Epidermal melanocyte (primary cell): ENCODE measurements at regions not wholly inside any gene's neighbourhood (a gene's known extent, or its start where the extent isn't known, plus 50 kb on each side); places are given as distances from the start of the nearest gene placed in this dataset.
"Not testable (repeated sequence)": the region's sequence is repeated elsewhere in the genome, so short reads cannot be mapped to it uniquely, and the experiment has no call there.

ENCODE experiments used
- DNase-seq: peaks from one replicate; pipeline ENCODE4 v3.0.0; 2011; ENCODE audit warnings: low spot score; ENCODE audit not compliant: insufficient read length

GRCh38 chrX:109782994-109783700 is 50.1 kb upstream of the ACSL4 start:
- no peak for DNase-seq

DNA sequence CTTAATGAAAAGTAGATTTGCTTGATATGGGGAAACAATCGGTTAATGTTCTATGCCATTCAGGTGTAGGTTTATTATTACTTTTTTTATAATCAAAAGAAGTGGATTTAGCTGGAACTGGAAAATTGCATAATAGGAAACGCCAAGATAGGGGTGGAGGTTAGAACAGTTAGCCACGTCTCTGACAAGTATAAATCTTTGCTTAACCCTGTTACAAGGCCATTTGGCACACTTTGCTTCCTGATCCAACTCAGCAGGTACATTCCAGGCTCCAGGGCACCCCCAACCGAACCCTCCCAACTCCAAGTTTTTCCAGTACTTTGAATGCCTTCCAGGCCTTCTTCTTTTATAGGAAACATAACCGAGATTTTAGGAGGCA is 50.6 kb upstream of the ACSL4 start:
- DNase-seq = no peak

DNA sequence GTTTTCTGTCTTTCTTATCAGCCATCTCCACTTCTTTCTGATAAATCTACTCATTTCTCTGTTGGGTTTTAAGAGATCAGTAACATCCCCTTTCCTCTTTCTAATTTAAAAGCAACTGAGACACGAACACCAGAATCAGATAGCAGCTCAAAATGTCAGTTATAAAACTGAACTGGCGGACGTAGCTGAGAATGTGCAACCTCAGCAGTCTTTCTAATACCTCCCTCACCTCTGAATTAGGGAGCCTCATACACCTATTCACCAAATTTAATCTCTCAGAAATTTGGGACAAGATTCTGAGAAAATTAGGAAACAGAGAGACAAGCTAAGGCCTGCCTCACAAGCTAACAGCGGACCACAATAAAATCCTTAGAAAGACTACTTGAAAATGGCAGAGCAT is 52.0 kb upstream of the ACSL4 start:
- no peak for DNase-seq

GRCh38 chrX:109790511-109790910 is 57.5 kb upstream of the ACSL4 start:
- DNase-seq = not testable (repeated sequence)

- DNase-seq = no peak
These were observed 60.1 kb upstream of the ACSL4 start for GRCh38 chrX:109793191-109793590.

DNA sequence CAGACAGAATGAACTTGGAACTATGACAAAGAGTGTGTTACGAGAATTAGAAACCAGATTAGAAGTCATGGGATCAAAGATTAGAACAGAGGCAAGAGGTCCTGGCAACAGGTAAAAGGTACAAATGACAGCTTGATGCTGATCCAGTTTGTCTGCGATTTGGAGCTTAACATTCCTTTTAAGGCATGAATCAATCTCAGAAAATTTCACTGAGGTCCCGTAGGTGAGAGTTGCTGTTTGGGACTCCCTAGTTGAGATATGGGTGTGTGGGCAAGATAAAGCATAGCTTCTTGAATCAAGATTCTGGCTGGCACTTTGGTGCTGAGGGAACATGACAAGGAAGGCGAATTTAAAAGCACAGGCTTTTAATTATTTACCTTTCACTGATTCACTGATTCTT is 62.6 kb upstream of the ACSL4 start:
- no peak for DNase-seq

DNA sequence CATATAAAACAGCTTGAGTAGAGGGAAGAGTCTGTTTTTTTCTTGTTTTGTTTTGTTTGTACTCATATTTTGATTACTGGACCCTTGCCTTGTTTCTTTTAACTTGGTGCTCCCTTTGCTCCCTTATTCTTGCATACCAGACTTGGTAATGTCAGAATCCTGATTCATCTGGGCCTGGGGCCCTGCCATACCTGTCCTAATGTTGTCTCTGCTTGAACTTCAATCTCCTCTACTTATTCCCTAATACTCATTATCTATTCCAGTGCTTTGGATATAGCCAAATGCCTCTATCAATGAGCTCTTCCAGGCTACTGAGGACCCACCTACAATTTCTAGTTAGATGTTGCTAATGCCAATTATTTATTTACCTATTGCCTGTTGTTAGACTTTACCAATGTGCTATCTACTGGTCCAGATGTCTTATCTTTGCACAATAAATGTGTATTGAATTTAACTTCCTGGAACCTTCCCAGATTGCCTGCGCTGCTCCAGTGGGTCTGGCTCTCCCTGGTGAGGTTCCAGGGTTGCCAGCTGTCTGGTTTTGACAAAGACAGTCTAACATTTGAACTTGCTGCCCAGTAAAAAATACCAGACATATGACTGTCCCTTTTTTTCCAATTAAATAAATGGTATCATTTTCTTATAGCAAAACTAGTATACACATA is 64.4 kb upstream of the ACSL4 start:
- DNase-seq = no peak

DNA sequence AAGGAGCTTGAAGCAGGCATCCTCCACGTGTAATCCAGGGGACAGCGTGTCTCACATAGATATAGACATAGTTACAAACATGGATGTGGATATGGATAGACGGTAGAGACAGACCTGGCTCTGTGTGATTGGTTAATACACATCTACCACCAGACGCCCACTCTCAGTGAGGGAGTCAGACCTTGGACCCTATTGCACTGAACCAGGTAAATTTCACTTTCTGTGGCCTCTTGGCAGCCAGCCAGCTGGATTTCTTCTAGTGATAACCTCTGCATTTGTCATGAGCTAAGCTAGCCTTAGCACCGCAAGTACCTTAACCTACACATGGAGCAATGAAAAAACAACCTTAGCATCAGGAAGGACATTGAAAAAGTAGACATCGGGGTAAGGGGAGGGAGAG is 79.2 kb upstream of the ACSL4 start:
- no peak for DNase-seq

GRCh38 chrX:109813236-109813635 is 80.2 kb upstream of the ACSL4 start:
- DNase-seq = no peak

DNA sequence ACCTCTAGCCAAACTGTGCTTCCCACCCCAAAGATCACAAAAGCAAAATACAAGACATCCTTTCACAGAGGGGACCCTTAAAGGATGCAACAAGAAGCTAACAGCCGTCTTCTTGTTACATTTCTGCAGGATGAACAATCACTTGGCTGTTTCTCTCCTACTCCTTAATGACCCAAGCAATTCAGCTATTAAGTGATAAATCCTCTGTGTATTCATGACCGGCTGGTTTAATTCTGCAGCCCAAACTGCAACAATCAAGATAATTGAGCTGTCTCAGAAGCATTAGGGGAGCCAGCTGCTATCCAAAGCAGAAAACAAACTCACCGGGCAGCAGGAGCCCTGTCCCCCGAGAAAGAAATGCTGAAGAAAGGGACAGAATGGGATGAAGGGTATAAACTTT is 85.9 kb upstream of the ACSL4 start:
- DNase-seq = no peak

GRCh38 chrX:109822861-109823260 is 89.8 kb upstream of the ACSL4 start:
- no peak for DNase-seq

GRCh38 chrX:109826954-109827708 is 94.1 kb upstream of the ACSL4 start:
- no peak for DNase-seq

GRCh38 chrX:109827772-109828171 is 94.7 kb upstream of the ACSL4 start:
- no peak for DNase-seq

- DNase-seq = no peak
These were observed 97.2 kb upstream of the ACSL4 start for GRCh38 chrX:109830157-109830703.

GRCh38 chrX:109830704-109831206 is 97.7 kb upstream of the ACSL4 start:
- no peak for DNase-seq

- no peak for DNase-seq
These were observed 98.4 kb upstream of the ACSL4 start for GRCh38 chrX:109831326-109831985.

- no peak for DNase-seq
These were observed 106.9 kb upstream of the ACSL4 start for GRCh38 chrX:109839694-109840567.

GRCh38 chrX:109840585-109840984 is 107.5 kb upstream of the ACSL4 start:
- peak; percentile 40 for DNase-seq

DNA sequence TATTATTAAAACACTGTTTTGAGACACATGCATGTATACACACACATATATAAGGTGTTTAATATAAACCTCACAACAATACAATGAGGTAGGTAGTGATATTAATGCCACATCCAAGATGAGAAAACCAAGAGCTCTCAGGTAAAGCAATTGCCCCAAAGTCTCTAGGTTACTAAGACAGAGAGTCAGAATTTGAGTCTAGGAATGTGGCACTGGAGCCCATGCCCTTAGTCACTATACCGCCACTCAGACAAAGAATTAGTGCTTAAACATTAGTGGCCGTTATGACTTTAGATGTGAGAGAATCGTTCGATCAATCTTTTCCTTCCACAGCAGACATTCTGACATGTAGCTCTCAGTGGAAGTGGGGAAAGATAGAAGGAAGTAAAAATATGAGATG is 108.2 kb upstream of the ACSL4 start:
- no peak for DNase-seq

DNA sequence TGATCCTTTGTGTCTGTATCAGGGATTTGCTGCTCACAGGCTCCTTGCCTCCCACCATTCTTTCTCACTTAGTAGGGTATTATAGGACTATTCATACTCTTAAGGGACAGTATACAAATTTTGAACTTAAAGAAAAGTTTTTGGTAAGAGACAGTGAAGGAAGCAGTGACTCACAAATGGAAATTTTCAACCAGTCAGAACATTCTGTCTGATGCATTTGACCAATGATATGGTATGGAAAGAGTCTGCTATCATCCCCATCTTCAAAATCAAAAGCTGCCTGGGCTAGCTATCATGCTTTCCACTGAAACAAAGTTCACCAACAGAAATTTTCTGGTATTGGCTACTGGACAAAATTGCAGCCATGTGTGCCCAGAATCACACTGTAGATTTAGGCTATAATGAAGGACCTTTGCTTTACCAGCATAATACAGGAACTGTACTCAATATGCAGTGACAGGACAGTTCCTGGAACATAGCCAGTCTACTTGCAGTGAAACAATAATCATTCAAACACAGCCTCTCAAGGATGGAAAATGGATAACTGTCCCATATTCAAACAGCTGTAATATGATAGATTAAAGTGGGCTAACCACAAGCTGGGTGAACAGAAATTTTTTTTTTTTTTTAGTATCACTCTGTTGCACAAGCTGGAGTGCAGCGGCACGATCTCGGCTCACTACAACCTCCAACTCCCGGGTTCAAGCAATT is 109.0 kb upstream of the ACSL4 start:
- no peak for DNase-seq
